ENCODE measurements at regions not wholly inside any gene's neighbourhood (a gene's known extent, or its start where the extent isn't known, plus 50 kb on each side); places are given as distances from the start of the nearest gene placed in this dataset.

DNA sequence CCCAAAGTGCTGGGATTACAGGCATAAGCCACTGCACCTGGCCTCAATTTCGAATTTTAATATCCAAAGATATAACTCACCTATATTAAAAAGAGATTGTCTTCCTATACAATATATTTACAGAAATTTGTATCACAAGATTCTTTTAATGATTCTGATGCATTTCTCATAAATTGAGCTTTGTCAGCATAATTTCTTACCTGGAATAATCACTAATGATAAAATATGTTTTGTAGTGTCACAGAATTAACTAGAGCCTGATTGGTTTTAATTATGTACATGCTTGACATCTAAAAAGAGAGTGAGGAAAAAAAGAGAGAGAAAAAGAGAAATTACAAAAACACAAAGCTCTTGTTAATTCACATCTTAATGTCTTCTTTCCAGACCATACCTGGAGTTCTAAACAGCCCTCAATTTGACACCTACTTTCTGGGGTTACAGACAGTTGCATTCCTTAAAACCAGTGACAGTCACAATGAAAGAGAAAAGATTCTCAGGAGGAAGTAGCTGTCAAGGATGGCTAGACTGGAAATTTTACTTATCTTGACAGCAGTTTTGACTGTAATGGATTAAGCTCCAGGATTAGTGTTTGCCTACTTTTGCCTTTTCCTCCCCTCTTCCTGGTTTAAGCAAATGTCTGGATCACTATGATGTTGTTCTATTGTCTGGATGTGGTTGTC, 214.4 kb downstream of the SPRY2 start:
- Mint-ChIP-seq H3K9me3 (no peaks in the 10 kb centered on the region), H3K27me3 (ENCODE audit: low read depth) (no peaks in the 10 kb centered on the region), H3K36me3 (no peaks in the 10 kb centered on the region), H3K4me3 (no peak overlapping the region), H3K4me1 (peaks cover 39% of the 10 kb centered on the region), H3K27ac (no peak overlapping the region)
- no peak for ATAC-seq
- TF ChIP-seq, protein P1, sequence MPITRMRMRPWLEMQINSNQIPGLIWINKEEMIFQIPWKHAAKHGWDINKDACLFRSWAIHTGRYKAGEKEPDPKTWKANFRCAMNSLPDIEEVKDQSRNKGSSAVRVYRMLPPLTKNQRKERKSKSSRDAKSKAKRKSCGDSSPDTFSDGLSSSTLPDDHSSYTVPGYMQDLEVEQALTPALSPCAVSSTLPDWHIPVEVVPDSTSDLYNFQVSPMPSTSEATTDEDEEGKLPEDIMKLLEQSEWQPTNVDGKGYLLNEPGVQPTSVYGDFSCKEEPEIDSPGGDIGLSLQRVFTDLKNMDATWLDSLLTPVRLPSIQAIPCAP (CRISPR knock-in tag; IDR thresholded peaks at IDR 0.05): no peak
- TF ChIP-seq, protein P2, sequence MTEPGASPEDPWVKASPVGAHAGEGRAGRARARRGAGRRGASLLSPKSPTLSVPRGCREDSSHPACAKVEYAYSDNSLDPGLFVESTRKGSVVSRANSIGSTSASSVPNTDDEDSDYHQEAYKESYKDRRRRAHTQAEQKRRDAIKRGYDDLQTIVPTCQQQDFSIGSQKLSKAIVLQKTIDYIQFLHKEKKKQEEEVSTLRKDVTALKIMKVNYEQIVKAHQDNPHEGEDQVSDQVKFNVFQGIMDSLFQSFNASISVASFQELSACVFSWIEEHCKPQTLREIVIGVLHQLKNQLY (CRISPR knock-in tag; IDR thresholded peaks at IDR 0.05): no peak
- no peak for TF ChIP-seq ZBTB43 (CRISPR knock-in tag; IDR thresholded peaks at IDR 0.05)
- no peak for TF ChIP-seq ZNF671 (CRISPR knock-in tag; IDR thresholded peaks at IDR 0.05)
- TF ChIP-seq FOXP4 (CRISPR knock-in tag; IDR thresholded peaks at IDR 0.05): no peak
- TF ChIP-seq NFE2L1 (CRISPR knock-in tag; IDR thresholded peaks at IDR 0.05): no peak
- TF ChIP-seq, protein P3, sequence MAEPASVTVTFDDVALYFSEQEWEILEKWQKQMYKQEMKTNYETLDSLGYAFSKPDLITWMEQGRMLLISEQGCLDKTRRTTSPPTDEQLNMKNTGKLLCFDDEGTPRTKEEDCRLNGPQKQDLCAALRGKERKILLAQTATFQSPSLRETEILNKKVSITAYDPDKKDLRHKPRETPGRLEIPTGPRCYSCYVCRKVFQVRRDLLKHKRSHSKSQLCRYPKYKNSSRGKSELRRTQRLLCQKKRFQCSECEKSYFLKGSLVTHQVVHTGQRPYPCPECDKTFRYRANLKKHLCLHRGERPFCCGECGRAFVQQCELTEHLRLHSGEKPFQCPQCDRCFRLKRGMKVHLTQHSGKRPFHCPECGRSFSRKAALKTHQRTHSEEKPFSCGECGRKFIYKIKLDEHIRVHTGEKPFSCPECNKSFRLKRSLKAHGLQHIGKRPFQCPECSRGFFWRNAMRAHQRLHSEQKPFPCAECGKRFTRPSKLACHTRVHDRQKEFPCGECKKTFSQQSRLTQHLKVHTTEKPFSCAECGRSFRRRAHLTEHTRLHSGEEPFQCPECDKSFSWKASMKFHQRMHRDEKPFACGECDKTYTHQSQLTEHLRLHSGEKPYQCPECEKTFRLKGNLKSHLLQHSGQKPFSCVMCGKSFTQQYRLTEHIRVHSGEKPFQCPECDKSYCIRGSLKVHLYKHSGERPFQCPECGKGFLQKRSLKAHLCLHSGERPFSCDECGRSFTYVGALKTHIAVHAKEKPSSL (CRISPR knock-in tag; conservative IDR thresholded peaks at IDR 0.05): no peak
- no peak for DNase-seq (ENCODE audit: low spot score)
- ChIA-PET CTCF (no interaction called here), POLR2A (no interaction called here)

- Mint-ChIP-seq H3K27ac (no peak overlapping the region), H3K36me3 (no peaks in the 10 kb centered on the region), H3K9me3 (no peaks in the 10 kb centered on the region), H3K4me1 (peaks cover 33% of the 10 kb centered on the region), H3K27me3 (ENCODE audit: low read depth) (no peaks in the 10 kb centered on the region), H3K4me3 (no peak overlapping the region)
- ATAC-seq: no peak
- POLR2A ChIA-PET: no interaction called here
- no peak for DNase-seq (ENCODE audit: low spot score)
- CTCF ChIA-PET: no interaction called here
- TF ChIP-seq NFATC4 (CRISPR knock-in tag; IDR thresholded peaks at IDR 0.05) (no peak), PRRX2 (CRISPR knock-in tag; IDR thresholded peaks at IDR 0.05) (no peak), MXD4 (CRISPR knock-in tag; IDR thresholded peaks at IDR 0.05; ENCODE audit: borderline replicate concordance) (no peak), TCF7 (CRISPR knock-in tag; IDR thresholded peaks at IDR 0.05; ENCODE audit: low read depth) (no peak), NR1H2 (CRISPR knock-in tag; IDR thresholded peaks at IDR 0.05) (no peak), EMX1 (CRISPR knock-in tag; IDR thresholded peaks at IDR 0.05) (no peak), RORB (CRISPR knock-in tag; IDR thresholded peaks at IDR 0.05) (no peak)
- TF ChIP-seq, protein P4, sequence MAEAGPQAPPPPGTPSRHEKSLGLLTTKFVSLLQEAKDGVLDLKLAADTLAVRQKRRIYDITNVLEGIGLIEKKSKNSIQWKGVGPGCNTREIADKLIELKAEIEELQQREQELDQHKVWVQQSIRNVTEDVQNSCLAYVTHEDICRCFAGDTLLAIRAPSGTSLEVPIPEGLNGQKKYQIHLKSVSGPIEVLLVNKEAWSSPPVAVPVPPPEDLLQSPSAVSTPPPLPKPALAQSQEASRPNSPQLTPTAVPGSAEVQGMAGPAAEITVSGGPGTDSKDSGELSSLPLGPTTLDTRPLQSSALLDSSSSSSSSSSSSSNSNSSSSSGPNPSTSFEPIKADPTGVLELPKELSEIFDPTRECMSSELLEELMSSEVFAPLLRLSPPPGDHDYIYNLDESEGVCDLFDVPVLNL (CRISPR knock-in tag; IDR thresholded peaks at IDR 0.05; ENCODE audit: borderline replicate concordance, low read depth): no peak
- TF ChIP-seq, protein P5, sequence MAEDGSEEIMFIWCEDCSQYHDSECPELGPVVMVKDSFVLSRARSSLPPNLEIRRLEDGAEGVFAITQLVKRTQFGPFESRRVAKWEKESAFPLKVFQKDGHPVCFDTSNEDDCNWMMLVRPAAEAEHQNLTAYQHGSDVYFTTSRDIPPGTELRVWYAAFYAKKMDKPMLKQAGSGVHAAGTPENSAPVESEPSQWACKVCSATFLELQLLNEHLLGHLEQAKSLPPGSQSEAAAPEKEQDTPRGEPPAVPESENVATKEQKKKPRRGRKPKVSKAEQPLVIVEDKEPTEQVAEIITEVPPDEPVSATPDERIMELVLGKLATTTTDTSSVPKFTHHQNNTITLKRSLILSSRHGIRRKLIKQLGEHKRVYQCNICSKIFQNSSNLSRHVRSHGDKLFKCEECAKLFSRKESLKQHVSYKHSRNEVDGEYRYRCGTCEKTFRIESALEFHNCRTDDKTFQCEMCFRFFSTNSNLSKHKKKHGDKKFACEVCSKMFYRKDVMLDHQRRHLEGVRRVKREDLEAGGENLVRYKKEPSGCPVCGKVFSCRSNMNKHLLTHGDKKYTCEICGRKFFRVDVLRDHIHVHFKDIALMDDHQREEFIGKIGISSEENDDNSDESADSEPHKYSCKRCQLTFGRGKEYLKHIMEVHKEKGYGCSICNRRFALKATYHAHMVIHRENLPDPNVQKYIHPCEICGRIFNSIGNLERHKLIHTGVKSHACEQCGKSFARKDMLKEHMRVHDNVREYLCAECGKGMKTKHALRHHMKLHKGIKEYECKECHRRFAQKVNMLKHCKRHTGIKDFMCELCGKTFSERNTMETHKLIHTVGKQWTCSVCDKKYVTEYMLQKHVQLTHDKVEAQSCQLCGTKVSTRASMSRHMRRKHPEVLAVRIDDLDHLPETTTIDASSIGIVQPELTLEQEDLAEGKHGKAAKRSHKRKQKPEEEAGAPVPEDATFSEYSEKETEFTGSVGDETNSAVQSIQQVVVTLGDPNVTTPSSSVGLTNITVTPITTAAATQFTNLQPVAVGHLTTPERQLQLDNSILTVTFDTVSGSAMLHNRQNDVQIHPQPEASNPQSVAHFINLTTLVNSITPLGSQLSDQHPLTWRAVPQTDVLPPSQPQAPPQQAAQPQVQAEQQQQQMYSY (CRISPR knock-in tag; IDR thresholded peaks at IDR 0.05): no peak
- TF ChIP-seq, protein P6, sequence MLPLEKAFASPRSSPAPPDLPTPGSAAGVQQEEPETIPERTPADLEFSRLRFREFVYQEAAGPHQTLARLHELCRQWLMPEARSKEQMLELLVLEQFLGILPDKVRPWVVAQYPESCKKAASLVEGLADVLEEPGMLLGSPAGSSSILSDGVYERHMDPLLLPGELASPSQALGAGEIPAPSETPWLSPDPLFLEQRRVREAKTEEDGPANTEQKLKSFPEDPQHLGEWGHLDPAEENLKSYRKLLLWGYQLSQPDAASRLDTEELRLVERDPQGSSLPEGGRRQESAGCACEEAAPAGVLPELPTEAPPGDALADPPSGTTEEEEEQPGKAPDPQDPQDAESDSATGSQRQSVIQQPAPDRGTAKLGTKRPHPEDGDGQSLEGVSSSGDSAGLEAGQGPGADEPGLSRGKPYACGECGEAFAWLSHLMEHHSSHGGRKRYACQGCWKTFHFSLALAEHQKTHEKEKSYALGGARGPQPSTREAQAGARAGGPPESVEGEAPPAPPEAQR (CRISPR knock-in tag; IDR thresholded peaks at IDR 0.05): no peak
Measured at GRCh38 chr13:80123945-80124344, 217.0 kb downstream of the SPRY2 start.
